Cardiac muscle cell (in vitro differentiated cells and primary cell): ENCODE measurements at regions not wholly inside any gene's neighbourhood (a gene's known extent, or its start where the extent isn't known, plus 50 kb on each side); places are given as distances from the start of the nearest gene placed in this dataset.

Source experiments
- DNase-seq, 2 donors: peaks; one replicate each; pipeline versions ENCODE4 v3.0.0 to v3.0.0-alpha.2; 2010 to 2017; ENCODE audit warnings: low read depth in 1 of 2, low spot score in 1 of 2
- H3K27ac ChIP-seq: fragments of 200-600 bp; sonication (generic); 2 replicates; pipeline ENCODE4 v1.5.1; 2016
- H3K27me3 ChIP-seq: fragments of 200-600 bp; sonication (generic); 2 replicates; pipeline ENCODE4 v1.6.0; 2016; ENCODE audit warnings: control low read depth
- H3K36me3 ChIP-seq: fragments of 200-600 bp; sonication (generic); 2 replicates; pipeline ENCODE4 v1.5.1; 2016; ENCODE audit warnings: control low read depth
- H3K4me1 ChIP-seq: fragments of 200-600 bp; sonication (generic); 2 replicates; pipeline ENCODE4 v1.8.1; 2017; ENCODE audit warnings: low read depth, mild to moderate bottlenecking, mixed run types
- H3K4me3 ChIP-seq: fragments of 200-600 bp; sonication (generic); 2 replicates; pipeline ENCODE4 v1.5.1; 2016; ENCODE audit warnings: mild to moderate bottlenecking
- H3K9me3 ChIP-seq: fragments of 200-600 bp; sonication (generic); 2 replicates; pipeline ENCODE4 v1.5.1; 2017; ENCODE audit warnings: low read depth, mild to moderate bottlenecking, control low read depth
- TF ChIP-seq, protein P1 (sequence below): IDR thresholded peaks from 2 replicates; pipeline ENCODE4 v1.5.1; 2012; ENCODE audit warnings: low read depth, mild to moderate bottlenecking, low read length

GRCh38 chr13:34672631-34673030 lies 269.4 kb upstream of the NBEA start:
- no peaks in the 10 kb centered on the region for H3K9me3 ChIP-seq
- no peaks in the 10 kb centered on the region for H3K36me3 ChIP-seq
- no peak overlapping the region for H3K4me3 ChIP-seq
- no peaks in the 10 kb centered on the region for H3K27me3 ChIP-seq
- DNase-seq, result peak in 1 of 2 donors; percentile 12
- TF ChIP-seq, protein P1, sequence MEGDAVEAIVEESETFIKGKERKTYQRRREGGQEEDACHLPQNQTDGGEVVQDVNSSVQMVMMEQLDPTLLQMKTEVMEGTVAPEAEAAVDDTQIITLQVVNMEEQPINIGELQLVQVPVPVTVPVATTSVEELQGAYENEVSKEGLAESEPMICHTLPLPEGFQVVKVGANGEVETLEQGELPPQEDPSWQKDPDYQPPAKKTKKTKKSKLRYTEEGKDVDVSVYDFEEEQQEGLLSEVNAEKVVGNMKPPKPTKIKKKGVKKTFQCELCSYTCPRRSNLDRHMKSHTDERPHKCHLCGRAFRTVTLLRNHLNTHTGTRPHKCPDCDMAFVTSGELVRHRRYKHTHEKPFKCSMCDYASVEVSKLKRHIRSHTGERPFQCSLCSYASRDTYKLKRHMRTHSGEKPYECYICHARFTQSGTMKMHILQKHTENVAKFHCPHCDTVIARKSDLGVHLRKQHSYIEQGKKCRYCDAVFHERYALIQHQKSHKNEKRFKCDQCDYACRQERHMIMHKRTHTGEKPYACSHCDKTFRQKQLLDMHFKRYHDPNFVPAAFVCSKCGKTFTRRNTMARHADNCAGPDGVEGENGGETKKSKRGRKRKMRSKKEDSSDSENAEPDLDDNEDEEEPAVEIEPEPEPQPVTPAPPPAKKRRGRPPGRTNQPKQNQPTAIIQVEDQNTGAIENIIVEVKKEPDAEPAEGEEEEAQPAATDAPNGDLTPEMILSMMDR, result no peak
- no peaks in the 10 kb centered on the region for H3K4me1 ChIP-seq
- no peak overlapping the region for H3K27ac ChIP-seq

DNA sequence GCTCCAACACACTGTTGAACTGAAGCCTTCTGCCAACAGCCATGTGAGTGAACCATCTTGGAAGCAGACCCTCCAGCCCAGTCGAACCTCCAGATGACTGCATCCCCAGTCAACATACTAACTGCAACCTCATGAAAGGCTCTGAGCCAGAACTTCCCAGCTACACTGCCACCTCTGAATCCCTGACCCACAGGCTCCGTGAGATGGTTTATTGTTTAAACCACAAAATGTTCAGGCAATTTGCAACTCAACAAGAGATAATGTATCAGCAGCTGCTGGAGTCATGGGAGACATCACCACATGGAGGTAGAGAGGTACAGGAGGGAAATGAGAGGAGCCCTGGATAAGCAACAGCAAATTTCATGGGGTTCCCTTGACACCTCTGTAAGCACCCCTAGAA lies 266.4 kb upstream of the NBEA start:
- peak in 1 of 2 donors; percentile 5 for DNase-seq
- Histone ChIP-seq H3K4me1 (no peaks in the 10 kb centered on the region), H3K27me3 (no peaks in the 10 kb centered on the region), H3K9me3 (no peaks in the 10 kb centered on the region), H3K4me3 (no peak overlapping the region), H3K27ac (no peak overlapping the region), H3K36me3 (no peaks in the 10 kb centered on the region)
- TF ChIP-seq, protein P1, result no peak

GRCh38 chr13:34678154-34678553 lies 263.9 kb upstream of the NBEA start:
- Histone ChIP-seq H3K27me3 (no peaks in the 10 kb centered on the region), H3K4me3 (no peak overlapping the region), H3K27ac (no peak overlapping the region), H3K36me3 (no peaks in the 10 kb centered on the region), H3K9me3 (no peaks in the 10 kb centered on the region), H3K4me1 (no peaks in the 10 kb centered on the region)
- DNase-seq, result peak in 1 of 2 donors; percentile 65
- TF ChIP-seq, protein P1, result no peak

DNA sequence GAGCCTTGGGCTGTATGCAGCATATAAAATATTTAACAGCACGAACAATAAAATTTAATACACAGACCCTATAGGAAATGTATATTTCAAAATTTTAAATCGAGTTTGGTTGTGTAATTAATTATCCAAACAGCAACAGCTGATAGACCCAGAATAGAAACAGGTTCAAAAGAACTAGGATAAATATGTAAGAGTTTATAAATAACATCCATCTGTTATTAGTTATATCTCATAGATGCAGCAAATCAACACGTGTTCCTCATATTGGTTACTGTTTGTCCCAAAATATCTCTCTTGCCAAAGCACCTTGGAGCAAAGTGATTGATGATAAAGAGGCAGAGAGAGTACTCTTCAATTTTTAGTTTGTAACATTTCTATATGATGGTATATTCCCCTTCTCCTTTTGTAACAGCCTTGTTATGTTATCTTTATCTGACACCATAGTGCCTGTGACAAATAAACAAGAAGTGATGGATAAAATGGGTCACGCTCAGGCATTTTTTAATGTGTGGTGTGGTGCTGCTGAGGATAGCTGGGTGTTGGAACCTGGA lies 260.6 kb upstream of the NBEA start:
- Histone ChIP-seq H3K27ac (no peak overlapping the region), H3K9me3 (no peaks in the 10 kb centered on the region)

GRCh38 chr13:34695063-34695462 lies 247.0 kb upstream of the NBEA start:
- Histone ChIP-seq H3K4me1 (no peaks in the 10 kb centered on the region), H3K36me3 (no peaks in the 10 kb centered on the region), H3K27me3 (no peaks in the 10 kb centered on the region), H3K27ac (no peak overlapping the region), H3K4me3 (no peak overlapping the region), H3K9me3 (no peaks in the 10 kb centered on the region)
- TF ChIP-seq, protein P1, result no peak
- DNase-seq, result no peak

More for the DNA sequence above, 260.6 kb upstream of the NBEA start:
- H3K27me3 ChIP-seq, result no peaks in the 10 kb centered on the region
- no peaks in the 10 kb centered on the region for H3K36me3 ChIP-seq
- H3K4me1 ChIP-seq, result no peaks in the 10 kb centered on the region
- TF ChIP-seq, protein P1, result no peak
- DNase-seq, result no peak
- no peak overlapping the region for H3K4me3 ChIP-seq
